Stimulated activated CD4-positive, alpha-beta T cell treated with anti-CD3 and anti-CD28 coated beads, Interleukin-2, amount 100 ng/mL, for 48 hours (primary cell): ENCODE measurements at regions not wholly inside any gene's neighbourhood (a gene's known extent, or its start where the extent isn't known, plus 50 kb on each side); places are given as distances from the start of the nearest gene placed in this dataset.

Experiments used
- DNase-seq, 2 donors: peaks; one replicate each; pipeline ENCODE4 v3.0.0-alpha.2; 2020

- DNase-seq: no peak
These were observed 149.5 kb upstream of the ZNF507 start for GRCh38 chr19:32195706-32196610.

- DNase-seq: no peak
These were observed 148.6 kb upstream of the ZNF507 start for GRCh38 chr19:32196690-32197420.

DNA sequence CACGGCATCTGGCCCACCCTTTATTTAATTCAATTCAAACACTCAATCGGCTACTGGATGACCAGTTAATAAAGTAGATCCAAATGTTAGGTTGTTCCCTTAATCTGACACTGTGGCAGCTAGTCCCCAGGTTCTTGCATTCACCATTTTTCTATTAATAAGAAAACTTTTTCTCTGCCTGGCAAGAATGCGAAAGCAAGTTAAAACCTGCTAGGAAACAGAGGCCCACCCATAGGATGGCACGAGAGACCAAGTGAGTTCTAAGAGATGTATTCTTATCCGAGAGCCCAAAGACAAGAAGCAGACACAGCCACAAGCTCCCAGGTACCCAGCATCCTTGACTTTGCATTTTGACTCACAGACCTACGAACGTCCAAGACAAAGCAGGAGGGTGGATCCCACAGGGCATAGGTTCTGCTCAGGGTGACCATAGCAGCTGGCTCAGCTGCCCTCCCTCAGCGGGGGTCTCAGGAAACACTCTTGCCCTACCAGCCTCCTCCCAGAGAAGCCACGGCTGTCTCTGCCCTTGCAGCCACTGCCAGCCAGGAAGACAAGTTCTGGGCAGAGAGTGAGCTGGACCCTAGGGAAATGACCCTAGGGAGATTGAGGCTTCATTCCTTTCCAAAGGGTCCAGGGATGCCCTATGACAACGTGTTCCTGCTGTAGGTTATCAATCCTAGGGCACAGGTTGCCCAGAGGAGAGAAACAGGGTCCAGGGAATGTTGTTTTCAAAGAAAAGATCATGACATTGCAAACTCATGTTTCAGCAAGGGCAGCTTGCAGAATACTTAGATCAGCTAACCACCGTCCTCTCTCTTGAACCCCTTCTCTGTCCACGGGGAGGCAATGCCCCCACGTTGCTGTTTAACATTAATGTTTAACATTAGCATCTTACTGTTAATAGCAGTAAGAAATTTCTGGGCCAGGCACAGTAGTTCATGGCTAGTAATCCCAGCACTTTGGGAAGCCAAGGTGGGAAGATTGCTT is 147.2 kb upstream of the ZNF507 start:
- DNase-seq: no peak

- no peak for DNase-seq
These were observed 145.8 kb upstream of the ZNF507 start for GRCh38 chr19:32199501-32200040.

DNA sequence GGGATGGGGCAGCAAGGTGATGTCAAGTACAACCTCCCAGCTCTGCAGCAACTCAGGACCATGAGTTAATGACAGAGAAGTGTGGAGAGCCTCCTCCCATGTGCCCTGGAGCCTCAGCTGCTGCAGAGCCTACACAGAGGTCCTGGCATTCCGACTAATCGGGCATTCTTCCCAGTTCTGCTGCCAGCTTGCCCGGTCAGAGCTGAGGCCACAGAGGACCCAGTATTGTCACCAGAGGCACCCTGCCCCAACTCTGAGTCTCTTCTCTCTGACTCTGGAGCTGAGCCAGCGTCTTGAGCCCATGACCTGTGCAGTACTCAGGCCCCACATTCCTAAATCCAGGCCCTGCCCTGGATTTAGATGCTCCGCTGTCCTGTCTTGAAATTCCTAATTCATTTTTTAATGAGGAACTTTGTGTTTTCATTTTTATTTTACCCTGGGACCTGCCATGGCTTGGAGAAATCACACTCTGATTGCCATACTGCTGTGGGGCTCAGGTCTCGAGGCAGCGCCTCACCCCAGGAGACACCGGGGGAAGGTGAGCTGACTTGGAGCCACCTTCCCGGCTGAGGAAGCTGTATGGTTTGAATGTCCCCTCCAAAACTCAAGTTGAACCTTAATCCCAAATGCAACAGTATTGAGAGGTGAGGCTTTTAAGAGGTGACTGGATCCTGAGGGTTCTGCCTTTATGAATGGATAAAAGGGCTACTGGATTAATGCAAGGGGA is 144.9 kb upstream of the ZNF507 start:
- DNase-seq: no peak

DNA sequence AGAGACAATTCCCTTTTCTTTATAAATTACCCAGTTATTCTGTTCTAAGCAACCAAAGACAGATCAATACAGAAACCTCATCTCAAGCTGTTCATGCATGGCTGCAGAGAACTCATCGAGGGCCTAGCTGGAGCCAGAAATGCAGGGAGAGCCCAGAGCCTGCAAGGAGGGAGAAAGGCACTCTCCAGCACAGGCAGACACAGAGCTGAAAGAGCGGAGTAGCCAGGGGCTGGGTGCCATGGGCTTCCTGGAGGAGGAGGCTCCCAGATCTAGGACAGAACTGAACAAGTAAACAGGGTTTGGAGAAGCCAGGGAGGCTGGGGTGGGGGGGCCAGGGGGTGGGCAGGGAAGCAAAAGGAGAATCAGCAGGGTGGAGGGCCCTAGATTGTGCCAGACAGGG is 144.2 kb upstream of the ZNF507 start:
- DNase-seq: no peak

DNA sequence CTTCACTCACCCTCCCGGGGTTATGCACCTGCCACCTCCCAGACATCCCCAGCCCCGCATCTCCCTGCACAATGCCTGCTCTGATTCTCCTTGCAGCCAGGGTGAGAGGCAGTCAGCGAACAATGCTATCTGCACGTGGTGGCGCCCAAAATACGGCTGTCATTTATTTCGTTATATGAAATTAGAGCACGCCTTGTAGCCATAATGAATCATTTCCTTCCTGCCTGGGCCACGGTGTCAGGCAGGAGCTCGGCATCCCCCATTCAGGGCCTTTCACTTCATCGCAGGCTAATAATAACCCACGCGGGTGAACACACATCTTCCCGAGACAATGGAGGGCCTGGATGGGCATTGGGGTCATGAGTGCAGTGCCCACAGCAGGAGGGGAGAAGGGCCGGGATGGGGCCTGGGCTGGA is 143.8 kb upstream of the ZNF507 start:
- no peak for DNase-seq

DNA sequence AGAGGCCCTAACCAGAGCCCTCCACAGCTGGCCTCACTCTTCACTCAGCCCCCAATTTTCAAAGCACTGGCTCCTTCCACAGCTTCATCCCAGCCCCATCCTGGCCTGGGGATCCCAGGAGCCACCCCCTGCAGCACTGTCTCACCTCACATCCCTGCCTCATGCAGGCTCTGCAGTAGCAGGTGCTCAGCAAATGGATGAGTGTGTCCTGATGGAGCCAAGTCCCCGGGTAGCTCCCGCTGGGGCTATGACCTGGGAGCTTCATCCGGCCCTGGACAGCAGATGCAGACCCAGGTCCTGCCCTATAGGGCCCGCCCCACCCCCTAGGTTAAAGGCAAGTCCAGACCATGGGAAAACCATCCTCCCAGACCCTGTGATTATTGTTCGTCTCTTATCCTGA is 143.2 kb upstream of the ZNF507 start:
- DNase-seq: no peak

GRCh38 chr19:32203161-32203560 is 142.2 kb upstream of the ZNF507 start:
- no peak for DNase-seq

GRCh38 chr19:32206065-32206464 is 139.3 kb upstream of the ZNF507 start:
- no peak for DNase-seq

GRCh38 chr19:32208060-32208459 is 137.3 kb upstream of the ZNF507 start:
- DNase-seq: no peak

DNA sequence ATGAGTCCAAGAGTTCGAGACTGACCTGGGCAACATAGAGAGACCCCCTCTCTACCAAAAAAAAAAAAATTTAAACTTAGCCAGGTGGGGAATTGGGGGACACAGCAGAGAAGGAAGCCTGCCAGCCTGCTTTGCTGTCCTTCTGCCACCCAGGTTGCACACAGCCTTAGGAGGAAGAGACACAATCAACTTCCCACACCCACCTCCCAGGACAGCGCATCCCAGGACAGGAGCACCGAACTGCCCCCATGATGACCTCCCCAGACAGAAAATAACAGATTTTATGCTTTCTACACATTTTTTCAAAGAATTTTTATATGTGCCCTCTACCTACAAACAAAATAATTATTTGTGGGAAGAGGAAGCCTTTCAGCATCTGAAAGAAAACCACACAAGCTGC is 126.0 kb upstream of the ZNF507 start:
- no peak for DNase-seq

DNA sequence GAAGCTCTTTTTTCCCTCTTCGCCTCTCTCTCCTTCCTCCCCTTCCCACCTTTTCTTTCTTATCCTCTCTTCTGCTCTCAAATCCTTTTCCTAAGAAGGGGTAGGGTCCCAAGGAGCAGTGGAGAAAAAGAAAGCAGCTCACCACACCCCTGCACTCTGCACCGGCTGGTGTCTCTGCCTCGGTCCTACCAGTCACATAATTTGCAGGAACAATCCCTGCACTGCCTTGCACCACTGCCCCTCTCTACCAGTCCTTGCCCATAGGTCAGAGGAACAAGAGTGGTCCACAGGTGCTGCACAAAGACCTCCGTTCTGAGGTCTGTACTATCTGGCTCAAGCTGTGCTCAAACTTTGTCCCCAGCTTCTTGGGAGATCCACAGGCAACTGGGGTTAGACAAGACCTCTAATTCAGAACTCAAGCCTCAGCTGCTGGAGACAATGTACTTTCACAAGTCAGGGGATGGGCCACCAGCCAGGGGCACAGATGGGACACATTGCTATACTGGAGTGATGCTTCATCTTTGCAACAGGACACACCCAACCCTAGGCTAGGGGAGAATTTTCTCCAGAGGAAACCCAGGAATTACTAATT is 125.4 kb upstream of the ZNF507 start:
- DNase-seq: no peak

DNA sequence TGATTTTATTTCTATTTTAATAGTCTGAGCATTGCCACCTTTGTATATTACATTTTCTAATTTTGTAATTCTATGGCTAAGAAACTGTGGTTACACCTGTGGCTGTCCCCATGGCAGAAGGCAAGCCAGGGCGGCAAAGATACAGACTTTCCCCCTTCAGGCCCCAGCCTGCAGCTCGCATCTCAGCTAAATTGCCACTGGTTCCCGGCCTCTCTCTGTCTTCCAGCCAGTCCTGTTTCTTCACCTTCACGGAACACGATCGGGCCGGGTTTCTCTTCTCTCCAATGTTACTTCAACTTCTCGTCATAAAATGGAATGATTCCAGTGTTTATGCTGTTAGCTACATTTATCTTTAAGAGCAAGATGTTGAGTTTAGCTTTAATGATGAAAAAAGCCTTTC is 124.5 kb upstream of the ZNF507 start:
- DNase-seq: no peak

DNA sequence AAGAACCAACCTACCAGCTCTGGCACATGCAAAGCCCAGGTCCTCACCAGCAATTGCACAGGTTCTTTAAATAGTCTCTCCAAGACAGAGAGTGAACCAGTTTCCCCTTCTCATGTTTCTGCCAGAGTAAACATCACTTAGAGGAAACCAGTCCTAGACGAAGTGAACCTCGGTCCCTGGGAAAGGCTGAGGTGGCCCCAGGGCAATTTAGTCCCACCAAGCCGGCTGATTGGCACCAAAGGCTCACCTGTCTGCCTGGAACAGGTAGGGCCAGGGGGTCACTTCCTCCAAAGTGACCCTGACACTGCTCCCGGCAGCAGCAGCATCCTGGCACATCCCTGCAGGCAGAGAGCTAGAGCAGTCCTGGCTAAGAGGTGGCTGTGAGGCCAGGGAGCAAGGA is 122.9 kb upstream of the ZNF507 start:
- DNase-seq: no peak

DNA sequence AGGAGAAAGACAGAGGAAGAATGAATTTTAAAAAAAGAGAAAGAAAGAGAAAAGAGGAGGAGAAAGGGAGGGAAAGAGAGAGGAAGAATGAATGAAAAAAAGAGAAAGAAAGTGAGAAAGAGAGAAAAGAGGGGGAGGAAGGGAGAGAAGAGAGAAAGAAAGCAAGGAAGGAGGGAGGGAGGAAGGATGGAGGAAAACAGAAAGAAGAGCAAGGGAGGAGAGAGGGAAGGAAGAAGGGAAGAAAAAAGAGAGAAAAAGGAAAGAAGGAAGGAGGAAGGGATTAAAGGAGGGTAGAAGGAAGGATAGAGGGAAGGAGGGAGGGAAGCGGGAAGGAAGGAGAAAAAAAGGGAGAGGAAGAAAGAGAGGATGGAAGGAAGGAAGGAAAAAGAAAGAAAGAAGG is 122.3 kb upstream of the ZNF507 start:
- DNase-seq: no peak

GRCh38 chr19:32223595-32224370 is 121.6 kb upstream of the ZNF507 start:
- DNase-seq: no peak

DNA sequence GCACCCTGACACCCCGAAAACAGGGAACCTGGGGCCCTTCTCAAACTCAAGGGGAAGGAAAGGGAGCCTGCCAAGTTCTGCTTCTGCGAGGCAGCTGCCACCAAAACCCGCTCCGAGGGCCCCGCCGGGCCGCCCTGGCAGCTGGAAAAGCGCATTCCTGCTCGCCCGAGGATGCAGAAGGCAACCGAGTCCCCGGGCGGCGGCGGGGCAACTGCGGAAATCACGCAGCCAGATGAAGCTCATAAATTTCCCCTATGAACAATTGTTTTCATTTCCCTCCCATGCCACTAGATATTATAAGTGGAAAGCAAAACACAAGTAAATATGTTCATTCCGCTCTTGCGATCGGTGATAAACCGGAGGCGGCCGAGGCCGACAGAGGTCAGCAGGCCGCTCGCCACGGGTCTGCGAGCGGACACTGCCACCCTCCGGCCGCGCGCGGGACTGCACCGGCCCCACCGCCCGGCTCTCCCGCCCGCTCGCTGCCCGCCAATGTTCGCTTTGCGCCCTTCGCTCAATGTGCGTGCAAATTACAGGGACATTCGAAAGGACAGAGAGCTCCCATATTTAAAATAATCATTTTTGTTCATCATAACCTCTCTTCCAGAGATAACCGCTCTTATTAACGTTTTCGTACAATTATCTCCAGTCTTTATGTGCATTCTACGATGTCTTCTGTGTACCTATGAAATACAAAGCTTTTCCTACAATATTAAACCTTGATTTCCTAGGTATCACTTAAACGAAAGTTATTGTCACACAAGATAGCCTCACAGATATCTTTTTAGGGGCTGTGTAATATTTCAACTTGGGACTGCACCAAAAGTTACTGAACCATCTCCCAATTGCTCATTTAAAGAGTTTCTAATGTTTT is 120.8 kb upstream of the ZNF507 start:
- peak; percentile 64 to 73 for DNase-seq

DNA sequence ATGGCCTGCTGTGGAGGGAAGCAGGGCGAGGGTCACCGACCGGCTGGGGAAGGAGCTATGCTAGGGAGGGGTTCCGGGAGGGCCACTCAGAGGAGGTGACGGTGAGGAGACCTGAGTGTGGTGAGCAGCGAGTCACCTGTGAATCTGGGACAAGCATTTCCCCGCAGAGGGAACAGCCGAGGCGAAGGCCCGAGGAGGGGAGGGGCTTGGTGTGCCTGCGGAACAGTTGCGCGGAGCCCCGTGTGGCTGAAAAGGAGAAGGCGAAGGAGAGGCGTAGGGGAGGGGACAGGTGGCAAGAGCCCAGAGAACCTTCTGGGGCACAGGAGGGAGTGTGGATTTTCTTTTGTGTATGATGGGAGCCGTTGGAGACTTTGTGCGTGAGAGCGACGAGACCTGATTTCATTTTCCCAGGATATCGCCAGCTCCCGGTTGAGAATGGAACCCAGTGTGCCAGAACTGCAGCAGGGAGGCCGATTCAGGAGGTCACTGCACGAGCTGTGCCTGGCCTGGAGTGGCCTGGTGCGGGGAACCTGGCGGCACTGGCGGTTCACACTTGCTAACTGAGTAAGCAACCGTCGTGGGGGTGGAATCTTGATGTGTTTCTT is 117.7 kb upstream of the ZNF507 start:
- DNase-seq: no peak
